Left renal pelvis (tissue), 4 donors: ENCODE measurements at regions not wholly inside any gene's neighbourhood (a gene's known extent, or its start where the extent isn't known, plus 50 kb on each side); places are given as distances from the start of the nearest gene placed in this dataset.
"Not testable (repeated sequence)": the region's sequence is repeated elsewhere in the genome, so short reads cannot be mapped to it uniquely, and the experiment has no call there.

Experiments used
- DNase-seq, 4 donors: peaks; one replicate each; pipeline ENCODE4 v3.0.0-alpha.2; 2013; ENCODE audit warnings: low read depth in 4 of 4, low spot score in 3 of 4

DNA sequence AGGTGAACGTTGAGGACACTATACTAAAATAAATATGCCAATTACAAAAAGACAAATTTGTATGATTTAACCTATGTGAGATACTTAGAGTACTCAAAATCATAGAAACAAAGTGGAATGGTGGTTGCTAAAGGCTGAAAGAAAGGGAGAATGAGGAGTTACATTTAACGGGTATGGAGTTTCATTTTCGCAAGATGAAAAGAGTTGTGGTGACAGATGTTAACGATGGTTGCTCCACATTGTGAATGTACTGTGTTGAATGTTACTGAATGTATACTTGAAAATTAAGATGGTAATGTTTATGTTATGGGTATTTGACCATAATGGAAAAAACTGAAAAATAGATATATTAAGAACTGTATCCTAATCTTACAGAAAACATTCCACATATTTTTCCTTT, 51.3 kb upstream of the MOCS2 start:
- DNase-seq, result no peak

DNA sequence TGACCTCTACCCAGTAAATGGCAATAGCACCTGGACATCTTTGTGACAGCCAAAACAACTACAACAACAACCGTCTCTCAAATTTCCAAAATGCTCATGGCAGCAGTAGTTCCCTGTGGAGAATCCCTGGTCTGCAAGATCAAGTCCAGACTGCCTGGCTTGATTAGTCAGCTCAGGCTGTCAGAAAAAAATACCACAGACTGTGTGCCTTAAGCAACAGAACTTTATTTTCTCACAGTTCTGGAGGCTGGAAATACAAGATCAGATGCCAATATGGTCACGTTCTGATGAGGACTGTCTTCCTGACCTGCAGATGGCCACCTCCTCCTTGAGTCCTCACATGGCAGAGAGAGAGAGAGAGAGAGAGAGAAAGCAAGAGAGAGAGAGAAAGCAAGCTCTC, 52.3 kb upstream of the MOCS2 start:
- no peak for DNase-seq

DNA sequence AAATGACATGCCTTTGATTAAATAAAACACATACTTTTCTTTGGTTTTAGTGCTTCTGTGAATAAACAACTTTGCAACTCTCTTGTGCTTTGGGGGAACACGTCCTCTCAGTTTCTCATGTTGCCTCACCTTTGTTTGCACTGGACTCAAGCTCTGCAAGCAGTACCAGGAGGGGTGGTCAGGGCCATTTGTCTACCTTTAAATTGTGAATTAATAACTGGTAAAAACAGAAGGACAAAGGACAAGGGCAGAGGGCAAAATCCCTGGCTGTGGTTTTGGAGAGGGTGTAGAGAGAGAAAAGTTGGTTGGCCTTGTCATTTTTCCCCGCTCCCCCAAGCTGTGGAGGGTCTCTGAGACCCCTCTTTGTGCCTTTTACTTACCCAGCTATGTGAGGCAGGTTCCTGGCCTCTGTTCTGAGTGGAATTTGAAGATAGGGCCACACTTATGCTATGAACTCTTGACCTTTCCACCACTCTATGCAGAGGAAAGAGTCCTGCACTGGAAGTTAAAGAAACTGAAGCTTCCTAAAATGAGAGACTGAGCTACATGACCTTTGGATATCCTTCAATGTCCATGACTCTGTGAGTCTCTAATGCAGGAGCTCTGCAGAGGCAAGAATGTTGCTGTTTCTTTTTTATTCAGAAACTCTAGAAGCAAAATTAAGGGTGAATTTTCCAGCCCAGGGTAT, 55.1 kb upstream of the MOCS2 start:
- DNase-seq, result no peak

DNA sequence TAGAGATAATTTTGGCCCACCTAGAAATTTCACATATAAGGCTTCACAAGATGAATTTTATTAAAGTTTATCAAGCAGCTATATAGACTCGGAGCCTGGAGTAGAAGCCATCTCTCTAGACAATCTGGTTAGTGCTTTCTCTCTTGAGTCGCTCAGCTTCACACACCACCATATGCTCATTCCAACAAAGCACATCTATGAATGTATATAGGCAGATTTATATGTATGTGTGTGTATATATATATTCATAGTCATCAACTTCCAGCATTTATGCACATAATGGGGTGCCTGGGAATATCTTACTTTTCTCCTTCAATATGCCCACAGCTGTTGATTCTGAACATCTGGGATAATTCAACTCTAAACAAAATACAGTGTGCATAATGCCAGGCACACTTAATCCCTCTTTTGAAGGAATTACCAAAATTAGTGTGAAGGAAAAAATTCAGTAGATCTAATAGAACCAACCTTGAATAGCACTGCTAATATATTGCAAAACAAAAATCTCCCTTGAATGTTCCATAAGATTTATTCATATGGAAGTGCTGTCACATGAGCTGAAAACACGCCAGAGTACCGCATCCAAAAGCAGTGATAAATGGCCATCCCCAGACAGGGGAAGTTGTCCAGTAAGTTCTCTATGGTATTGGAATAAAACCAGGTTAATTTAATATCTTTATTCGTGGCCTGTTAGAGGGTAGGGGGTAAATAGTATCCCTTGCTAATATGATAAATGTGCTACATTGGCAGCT, 56.0 kb upstream of the MOCS2 start:
- no peak for DNase-seq

DNA sequence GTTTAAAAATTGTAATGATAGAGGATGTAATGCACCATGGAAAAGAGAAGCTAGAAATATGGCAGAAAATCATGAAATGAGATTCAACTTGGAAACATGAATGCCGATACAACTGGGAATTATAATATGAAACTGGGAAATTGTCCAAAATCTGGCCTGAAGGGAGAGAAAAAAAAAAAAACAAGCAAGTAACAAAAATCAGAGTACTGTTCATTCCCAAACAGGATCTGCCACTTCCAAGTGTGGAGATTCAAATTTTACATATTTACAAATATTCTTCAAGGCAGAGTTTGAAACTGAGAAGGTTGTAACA, 56.6 kb upstream of the MOCS2 start:
- DNase-seq, result no peak

DNA sequence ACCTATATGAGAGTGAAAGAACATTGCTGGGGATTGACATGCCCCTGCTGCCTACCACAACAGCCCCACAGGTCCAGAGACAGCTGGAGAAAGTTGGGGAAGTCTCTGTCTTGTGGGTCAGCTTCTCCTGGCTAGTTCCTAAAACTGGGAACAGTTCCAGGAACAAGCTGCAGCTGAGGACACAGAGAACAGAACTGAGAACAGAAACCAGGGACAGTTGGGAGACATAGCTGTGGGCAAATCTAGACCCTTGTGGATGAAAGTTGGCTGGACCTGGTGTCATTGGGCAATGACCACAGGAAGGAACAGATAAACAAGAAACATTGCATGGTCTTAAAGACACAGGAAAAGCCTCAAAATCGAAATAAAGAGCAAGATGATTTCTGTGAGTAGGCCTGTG, 58.3 kb upstream of the MOCS2 start:
- DNase-seq, result no peak

DNA sequence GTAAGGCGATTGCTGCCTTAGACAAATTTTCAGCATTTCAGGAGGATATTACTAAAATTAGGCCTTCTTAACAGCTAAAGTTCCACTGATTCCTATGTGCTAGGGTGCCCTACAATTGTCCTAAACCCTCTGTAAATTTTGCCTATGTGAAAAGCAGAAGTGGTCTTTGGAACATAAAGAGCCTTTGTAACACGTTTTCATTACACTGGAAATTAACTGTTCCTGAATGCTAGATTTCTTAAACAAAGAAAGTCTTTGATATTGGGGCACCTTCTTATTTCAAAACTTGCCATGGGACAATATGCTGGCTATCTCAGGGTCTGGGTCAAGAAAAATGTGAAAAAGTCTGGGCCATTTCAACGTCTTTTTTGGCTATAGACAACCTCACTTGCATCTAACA, 60.4 kb upstream of the MOCS2 start:
- no peak for DNase-seq

DNA sequence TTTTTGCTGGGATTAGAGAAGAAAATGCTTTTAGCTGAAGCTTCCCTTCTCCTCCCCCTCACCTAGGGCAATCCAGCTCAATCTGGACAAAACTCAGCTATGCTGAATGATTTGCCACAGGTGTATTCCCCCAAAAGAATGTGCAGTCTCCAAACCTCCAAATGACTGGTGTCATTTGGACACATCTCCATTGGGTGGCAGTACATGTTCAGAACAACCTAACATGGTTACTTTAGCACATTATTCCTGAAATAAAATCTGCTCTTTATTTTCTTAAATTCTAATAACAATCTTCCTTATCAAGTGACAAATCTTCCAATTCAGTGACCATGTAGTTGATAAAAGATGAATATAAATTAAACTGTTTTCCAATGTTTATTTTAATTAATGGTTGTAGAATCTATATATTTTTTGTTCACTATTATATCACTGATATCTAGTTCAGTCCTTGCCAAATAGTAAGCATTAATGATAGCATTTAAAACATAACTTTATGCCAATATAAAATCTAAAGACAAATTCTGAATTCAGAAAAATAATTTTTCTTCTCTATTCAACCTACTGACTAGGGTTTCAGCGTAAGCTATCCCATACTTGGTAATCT, 61.3 kb upstream of the MOCS2 start:
- no peak for DNase-seq

DNA sequence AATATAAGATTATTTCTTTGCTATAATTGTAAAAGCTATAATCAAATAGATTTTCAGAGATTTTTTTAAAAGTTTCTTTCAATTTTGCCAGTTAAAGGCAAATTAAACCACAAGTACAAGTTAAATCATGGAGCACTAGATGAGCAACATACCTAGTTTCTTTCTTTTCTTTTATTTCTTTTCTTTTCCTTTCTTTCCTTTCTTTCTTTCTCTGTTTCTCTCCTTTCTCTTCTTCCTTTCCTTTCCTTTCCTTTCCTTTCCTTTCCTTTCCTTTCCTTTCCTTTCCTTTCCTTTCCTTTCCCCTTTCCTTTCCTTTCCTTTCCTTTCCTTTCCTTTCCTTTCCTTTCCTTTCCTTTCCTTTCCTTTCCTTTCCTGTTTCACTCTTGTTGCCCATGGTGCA, 62.5 kb upstream of the MOCS2 start:
- not testable (repeated sequence) for DNase-seq

DNA sequence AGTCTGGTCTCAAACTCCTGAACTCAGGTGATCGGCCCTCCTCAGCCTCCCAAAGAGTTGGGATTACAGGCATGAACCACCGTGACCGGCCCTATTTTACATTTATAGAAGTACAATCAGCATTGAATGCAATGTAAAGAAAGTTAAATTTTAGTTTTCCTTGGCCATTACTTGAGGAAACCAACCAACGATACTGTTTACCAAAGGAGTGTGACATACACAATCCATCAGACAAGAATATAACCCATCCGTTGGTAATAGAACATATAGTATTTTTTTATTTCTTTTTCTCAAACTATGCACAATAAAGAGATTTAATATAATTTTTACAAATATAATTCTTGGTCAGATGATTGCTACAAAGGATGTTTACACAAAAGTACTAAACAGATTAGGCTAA, 63.1 kb upstream of the MOCS2 start:
- no peak for DNase-seq

DNA sequence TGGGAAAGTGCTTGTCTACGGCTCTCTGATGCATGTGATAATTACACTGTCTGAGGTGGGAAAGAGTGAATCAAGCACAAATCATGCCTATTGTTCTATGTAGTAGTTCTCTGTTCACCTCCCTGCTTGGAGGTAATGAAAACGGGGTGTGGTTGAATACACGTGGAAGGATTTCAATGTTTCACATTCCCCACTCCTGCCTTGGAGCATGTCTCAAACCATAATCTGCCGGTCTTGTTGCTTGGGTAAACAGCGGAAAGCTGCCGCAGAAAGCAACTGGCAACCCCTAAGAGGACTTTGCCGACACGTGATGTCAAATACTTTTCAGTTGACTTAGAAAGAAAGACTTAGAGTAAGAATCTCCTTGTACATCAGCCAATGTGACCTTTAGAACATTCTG, 63.5 kb upstream of the MOCS2 start:
- DNase-seq, result no peak

DNA sequence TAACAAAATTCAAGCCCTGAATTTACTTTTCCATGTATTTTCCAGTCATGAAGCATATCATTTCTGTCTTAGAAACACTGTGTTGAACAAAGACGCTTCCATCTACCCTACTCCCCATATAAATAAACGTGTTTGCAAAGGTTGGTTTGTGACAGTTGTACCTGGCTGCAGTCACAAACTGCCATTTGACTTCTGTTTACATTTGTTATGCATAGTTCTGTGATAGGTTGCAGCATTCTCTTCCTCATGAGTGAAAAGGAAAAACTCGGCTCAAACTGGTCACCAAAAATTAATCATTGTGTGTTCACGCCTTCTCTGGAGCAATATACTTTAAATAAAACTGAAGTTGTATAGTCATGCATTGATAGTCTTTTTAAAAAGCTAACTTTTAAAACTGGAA, 69.3 kb upstream of the MOCS2 start:
- DNase-seq, result no peak

DNA sequence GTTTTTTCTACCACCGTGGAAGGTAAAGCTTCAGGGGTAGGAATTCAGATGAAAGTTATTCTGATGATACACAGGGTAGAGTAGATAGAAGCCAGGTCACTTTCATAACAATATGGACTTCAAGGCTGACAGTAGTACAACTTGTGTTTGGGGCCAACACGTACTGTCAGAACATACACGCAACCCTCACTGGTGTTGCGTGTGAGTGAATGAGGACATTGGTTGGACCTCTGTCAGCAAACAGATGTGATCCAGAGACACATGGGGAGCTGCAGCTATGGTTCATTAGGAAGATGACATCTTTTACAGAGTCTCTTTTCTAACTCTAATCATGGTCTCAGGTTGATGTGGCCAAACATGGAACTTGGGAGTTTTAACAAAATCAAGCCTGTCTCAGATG, 70.1 kb upstream of the MOCS2 start:
- DNase-seq, result no peak

DNA sequence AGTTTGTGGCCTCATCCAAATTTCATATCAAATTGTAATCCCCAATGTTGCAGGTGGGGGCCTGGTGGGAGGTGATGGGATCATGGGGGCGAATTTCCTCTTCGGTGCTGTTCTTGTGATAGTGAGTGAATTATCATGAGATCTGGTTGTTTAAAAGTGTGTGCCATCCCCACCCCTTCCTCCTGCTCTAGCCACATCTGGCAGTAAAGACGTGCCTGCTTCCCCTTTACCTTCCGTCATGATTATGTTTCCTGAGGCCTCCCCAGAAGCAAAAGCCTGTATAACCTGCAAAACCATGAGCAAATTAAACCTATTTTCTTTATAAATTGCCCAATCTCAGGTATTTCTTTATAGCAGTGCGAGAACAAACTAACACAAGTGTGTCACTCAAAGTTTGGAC, 71.0 kb upstream of the MOCS2 start:
- no peak for DNase-seq

DNA sequence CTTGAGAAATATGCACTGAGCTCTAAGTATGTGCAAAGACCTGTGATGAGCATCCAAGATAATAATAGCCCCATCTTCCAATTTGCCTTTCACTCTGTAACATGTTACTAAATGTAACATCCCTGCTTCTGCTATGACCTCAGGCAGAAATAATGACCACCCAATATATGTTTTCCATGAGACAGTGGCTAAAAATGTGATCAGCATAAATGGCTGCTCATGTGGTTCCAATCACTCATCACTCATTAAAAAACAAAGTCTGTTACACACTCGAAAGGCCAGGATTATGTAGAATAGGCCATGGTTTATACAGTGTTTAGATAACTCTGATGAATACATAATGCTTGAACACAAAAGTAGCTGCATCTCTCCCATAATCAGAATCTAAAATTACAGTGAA, 71.4 kb upstream of the MOCS2 start:
- DNase-seq, result no peak

DNA sequence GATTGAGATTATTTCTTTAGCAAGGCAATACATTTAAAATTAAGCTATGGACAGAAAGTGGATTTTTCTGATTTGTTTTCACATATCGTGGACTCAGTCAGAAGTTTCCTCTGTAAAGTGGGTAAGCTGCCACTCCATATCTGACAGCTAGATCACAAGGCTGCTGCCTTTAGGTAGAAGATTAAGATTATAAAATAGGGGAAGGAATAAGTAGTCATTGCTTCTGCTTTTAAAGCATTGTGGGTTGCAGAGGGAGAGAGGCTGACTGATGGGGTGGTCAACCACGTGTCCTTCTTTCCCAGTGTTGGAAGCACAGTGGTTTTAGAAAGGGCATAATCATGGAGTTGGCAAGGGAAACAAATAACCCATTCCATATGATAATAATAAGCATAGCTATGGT, 74.3 kb upstream of the MOCS2 start:
- no peak for DNase-seq

DNA sequence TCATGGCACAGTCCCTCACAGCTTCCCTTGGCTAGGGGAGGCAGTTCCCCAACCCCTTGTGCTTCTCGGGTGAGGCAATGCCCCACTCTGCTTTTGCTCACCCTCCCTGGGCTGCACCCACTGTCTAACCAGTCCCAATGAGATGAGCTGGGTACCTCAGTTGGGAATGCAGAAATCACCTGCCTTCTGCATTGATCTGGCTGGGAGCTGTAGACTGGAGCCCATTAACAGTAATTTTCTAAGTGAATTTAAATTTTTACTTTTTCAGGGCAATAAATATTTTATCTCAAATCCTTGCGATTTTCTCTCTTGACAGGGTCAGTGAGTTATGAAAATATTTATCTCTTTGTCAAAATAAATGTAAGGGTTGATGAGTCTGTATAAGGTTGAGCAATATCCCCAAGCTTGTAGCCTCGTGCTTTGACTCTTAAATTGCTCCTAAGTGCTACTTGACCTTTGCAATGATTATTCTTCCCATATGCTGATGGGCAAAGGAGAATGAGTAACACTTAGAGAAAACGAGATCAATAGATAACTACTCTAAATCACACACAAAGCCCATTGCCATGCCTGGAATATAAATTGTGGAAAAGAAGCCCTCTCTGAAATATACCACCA, 82.1 kb upstream of the MOCS2 start:
- DNase-seq, result no peak

DNA sequence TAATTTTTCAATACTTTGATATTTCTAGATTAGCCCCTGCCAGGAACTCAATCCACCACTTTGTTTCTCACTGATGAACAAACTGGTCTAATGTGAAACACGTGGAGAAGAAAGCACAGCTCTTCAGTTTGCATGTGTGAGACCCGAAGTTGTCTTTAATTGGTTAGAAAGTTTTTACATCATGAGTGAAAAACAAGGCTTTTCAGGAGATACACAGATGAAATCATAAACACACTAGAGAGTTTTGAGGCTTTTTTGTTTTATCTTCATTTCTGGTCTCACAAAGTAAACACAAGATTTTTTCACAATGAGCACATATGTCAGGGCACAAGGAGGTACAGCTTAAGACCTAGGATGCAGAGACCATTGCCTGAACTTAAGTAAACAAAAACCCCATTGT, 84.5 kb upstream of the MOCS2 start:
- DNase-seq, result no peak

DNA sequence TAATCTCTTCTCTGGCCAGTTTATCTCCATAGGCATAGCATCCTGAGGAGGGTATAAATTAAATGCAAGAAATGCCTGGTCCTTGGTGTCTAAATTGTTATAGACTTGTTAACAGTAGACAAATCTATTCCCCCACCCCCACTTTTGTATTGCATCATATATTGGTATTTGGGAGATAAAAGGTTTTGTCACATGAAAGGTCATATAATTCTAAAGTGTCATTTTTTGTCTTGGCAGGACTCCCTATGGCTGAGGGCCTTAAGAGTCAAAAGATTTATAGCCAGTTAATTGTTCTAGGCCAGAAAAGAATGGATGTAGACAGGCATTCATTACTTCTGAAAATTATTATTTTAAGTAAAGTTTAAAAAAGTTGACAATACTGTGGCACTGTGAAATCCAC, 90.3 kb upstream of the MOCS2 start:
- no peak for DNase-seq

DNA sequence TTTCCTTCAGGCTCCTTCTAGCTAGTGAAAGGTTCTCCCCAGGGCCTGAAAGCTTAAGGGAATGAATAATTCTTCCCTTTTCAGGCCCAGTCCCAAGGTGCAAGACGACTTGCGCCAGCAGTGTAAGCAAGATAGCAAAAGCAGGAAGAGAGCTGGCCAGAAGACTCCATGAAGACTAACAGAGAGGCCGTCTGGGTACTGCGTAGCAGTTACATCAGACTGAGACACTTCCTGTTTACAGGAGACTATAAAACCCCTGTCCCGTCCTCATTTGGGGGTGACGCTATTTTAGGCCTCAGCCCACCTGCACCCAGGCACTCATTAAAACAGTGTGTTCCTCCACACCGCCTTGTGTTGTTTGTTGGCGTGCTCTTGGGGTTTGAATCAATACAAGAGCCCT, 90.7 kb upstream of the MOCS2 start:
- no peak for DNase-seq

DNA sequence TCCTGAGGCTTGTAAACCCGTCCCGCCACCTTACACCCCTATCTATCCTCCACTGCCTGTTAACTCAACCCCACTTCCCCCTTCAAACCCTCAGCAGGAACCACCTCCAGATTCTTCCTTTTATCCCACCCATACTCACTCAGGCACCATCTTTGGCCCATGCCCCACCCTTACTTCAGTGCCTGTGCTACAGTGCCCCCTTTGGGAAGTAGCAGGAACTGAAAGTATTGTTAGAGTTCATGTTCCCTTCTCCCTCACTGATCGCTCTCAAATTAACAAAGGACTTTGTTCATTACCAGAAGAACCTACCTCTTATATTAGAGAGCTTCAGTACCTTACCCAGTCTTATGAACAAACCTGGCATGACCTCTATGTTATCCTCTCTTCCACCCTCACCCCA, 92.2 kb upstream of the MOCS2 start:
- no peak for DNase-seq

DNA sequence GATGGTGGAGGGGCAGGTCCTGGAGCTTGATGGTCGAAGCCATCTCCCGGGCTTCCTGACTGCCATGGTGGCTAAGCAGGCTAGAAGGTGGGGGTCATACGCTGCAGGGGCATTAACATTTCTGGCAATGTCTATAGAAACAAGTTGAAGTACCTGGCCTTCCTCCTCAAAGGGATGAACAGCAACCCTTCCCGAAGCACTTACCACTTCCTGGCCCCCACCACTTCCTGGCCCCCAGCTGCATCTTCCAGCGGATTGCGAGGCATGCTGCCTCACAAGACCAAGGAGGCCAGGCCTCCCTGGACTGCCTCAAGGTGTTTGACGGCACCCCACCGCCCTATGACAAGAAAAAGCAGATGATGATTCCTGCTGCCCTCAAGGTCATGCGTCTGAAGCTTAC, 97.0 kb upstream of the MOCS2 start:
- no peak for DNase-seq
